GM19452 (cell line): ENCODE measurements at regions not wholly inside any gene's neighbourhood (a gene's known extent, or its start where the extent isn't known, plus 50 kb on each side); places are given as distances from the start of the nearest gene placed in this dataset.

Source experiments
- ATAC-seq: cut with Tn5 transposase; IDR thresholded peaks from one replicate; pipeline ENCODE4 v1.9.1; 2021; ENCODE audit not compliant: unreplicated experiment

DNA sequence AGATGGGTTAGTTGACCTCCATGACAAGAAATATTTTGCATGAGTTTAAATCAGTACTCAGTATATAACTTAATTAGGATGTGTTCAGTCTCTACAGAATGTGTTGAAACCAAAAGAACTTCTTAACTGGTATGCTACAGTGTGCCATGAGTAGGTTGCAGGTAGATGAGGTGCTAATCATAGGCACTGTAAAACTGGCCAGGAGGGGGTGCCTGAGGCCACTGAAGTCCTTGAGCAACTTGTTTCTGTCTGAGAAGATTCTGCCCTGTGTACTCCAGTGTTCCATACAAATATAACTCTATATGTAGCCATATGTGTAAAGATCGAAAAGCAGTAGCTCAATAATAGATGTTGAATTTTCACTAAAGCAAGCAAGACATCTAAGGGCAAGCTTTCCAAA is 549.2 kb upstream of the KLF12 start:
- ATAC-seq = no peak

DNA sequence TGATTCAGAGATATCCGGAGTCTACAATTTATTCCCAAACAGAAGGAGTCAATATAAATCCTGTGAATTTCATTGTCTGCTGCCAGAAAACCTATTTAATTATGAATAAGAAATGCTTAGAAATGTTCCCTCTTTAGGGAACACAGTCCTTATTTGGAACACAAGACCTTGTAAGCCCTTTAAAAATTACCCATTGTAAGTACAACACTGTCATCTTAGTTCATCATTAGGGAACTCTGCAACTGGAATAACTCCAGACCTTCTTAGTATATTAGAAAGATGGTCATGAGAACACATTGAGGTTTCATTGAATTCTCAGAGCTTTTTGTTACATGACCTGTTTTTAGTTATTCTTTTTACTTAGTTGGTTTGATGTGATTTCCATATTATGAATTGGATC is 548.5 kb upstream of the KLF12 start:
- no peak for ATAC-seq

- no peak for ATAC-seq
Observed at GRCh38 chr13:74681891-74682290, 547.7 kb upstream of the KLF12 start.

- ATAC-seq = no peak
Observed at GRCh38 chr13:74678308-74678965, 544.2 kb upstream of the KLF12 start.

DNA sequence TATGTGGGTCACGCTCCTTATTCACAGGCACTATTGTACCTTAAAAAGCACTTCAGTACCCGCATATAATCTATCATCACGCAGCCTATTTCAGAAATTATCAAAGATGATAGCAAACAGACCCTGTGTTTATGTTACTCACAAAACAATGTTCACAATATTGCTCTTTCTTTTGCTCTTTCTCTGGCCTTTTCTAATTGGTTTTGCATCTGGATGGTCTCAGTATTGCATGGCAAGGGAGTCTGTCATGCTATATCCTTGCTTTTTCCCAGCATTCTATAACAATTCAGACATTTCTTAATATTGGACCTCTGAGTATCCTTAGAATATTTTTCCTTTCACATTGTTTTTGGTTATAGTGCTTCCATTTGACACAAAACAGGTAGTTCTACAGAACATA is 541.8 kb upstream of the KLF12 start:
- ATAC-seq = no peak

DNA sequence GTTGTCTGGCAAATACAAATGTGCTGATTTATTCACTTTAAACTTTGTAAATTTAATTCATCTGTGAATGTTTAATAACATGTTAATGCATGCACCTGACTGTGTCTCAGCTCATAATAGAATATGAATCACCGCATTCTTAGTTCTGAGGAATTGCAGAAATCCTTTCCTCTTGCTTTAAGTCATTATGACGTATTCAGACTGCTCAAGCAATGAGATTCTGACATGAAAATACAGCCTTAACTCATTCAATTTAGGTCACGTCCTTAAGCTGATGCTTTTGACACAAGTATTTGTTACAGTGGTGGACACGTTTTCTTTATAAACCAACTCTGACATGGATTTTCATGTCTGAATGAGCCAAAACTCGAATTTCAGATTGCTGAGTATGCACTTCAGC is 541.0 kb upstream of the KLF12 start:
- no peak for ATAC-seq

GRCh38 chr13:74674720-74675119 is 540.5 kb upstream of the KLF12 start:
- no peak for ATAC-seq

DNA sequence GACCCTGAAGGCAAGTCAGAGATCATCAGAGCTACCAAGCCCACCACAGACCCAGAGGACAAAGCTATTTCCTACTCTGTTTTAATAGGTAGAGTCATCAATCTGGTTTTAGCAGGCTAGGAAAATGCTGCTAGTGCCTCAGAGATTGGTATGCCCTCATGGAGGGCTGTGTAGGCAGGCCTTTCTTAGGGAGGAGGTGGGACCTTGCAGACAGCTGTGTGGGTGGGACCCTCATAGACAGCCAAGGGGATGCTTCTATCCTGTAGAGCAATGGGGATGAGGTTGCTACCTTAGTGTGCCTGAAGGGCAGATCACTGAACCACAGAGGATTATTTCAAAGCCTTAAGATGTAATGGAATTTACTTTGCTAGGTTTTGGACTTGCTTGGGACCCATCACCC is 534.9 kb upstream of the KLF12 start:
- no peak for ATAC-seq

DNA sequence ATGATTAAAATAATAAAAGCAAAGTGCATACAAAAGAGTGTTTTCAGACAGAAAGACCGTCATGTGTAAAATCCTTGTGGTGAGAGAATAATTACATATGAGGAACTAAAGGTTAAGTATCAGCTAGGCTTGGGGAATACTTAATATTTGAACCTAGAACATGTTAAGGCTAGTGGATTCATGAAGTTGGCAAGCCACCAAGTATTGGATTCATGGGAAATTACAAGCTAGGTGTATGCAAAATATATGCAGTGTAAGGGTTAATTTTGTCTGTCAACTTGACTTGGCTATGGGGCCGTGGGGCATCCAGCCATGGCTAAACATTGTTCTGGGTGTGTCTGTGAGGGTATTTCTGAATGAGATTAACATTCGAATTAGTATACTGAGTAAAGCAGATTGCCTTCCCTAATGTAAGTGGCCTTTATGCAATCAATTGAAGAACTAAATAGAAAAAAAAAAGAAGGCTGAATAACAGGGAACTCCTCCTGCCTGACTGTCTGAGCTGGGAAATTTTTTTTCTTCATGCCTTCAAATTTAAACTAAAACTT is 533.5 kb upstream of the KLF12 start:
- ATAC-seq = no peak

GRCh38 chr13:74662905-74663304 is 528.7 kb upstream of the KLF12 start:
- ATAC-seq = no peak

GRCh38 chr13:74661851-74662250 is 527.6 kb upstream of the KLF12 start:
- no peak for ATAC-seq

DNA sequence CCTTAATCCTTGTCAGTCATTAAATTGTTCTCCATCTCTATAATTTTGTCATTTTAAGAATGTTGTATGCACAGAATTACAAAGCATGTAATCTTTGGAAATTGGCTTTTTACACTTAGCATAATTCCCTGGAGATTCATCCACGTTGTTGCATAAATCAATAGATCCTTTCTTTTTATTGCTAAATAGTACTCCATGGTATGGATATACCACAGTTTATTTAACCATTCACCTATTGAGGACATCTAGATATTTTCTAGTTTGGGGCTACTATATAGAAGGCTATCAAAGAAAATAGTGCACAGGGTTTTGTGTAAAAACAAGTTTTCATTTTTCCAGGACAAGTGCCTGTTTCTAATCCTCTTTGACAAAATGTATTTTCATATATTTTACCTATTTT is 523.6 kb upstream of the KLF12 start:
- no peak for ATAC-seq

DNA sequence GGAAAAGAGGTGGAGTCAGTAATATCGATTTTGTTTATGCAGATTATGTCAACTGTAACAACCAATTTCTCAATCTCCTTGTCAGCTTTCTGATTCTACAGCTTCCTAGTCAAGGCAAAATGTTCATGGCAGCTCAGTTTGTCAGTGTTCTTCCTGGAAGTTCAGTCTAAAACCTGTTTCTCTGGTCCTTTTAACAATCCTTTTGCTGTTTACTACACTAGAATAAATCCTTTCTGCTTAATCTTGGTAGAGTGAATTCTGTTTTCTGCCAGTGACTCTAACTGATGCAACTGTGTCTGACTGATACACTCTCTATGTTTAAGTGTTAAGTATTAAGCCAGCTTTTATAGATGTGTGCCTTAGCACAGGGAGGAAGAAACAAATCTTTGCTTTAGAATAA is 516.9 kb upstream of the KLF12 start:
- no peak for ATAC-seq

DNA sequence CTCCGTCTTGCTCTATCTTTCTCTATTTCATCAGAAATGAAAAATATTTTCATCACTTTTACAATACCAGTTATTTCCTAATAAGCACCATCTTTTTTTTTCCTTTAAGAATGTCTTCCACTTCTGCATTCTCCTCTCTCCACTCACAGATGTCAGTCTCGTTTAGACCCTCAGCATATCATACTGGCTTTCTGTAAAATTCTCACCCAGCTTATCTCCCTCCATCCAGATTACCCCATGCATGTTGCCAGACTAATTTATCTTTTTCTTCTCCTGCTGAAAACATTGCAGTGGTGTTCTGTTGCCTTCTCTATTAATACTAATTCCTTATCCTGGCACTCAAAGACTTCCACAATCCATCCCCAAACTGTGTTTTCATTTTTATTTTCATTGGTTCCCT is 513.8 kb upstream of the KLF12 start:
- no peak for ATAC-seq

DNA sequence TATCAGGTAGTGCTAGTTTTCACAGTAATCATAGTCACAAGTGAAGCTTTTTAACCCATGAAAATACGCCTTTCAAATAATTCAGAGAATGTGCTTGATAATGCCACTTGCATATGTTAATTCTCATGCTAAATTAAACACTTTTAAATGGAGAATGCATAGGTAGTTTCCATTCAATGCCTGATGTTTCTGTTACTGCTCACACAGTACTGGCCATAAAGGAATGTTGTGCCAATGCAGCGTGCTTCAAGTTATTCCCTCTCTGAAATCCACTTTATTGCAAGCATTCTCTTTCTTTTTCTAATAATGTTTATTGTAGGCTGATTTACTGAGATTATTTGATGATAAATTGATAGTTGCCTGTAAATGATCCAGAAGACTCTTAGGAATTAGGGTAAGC is 513.0 kb upstream of the KLF12 start:
- no peak for ATAC-seq

- no peak for ATAC-seq
Observed at GRCh38 chr13:74646091-74646490, 511.9 kb upstream of the KLF12 start.

- no peak for ATAC-seq
Observed at GRCh38 chr13:74645586-74645985, 511.4 kb upstream of the KLF12 start.

GRCh38 chr13:74644229-74644628 is 510.0 kb upstream of the KLF12 start:
- ATAC-seq = no peak

DNA sequence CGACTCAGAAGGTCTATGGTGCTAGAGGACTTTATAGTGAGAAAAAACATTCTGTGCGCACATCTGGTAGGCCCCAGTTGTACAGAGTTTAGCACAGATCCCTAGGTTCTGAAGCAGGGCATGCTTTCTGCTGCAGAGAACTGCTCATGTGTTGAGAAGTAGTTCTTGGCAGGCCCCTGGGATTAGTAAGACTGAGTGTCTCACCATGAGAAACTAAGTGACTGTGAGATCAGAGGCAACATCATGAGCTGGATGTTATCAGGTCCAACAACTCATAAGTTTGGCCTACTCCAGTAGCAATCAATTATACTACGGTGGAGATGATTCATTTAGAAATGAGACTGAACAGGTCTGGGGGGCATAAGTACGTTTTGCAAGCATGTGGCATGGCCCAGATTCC is 507.4 kb upstream of the KLF12 start:
- ATAC-seq = no peak

- no peak for ATAC-seq
Observed at GRCh38 chr13:74633734-74634133, 499.5 kb upstream of the KLF12 start.

- ATAC-seq = no peak
Observed at GRCh38 chr13:74629985-74630384, 495.8 kb upstream of the KLF12 start.

- ATAC-seq = no peak
Observed at GRCh38 chr13:74625541-74625940, 491.3 kb upstream of the KLF12 start.

GRCh38 chr13:74623761-74624160 is 489.6 kb upstream of the KLF12 start:
- no peak for ATAC-seq
